ENCODE measurements at regions not wholly inside any gene's neighbourhood (a gene's known extent, or its start where the extent isn't known, plus 50 kb on each side); places are given as distances from the start of the nearest gene placed in this dataset.

DNA sequence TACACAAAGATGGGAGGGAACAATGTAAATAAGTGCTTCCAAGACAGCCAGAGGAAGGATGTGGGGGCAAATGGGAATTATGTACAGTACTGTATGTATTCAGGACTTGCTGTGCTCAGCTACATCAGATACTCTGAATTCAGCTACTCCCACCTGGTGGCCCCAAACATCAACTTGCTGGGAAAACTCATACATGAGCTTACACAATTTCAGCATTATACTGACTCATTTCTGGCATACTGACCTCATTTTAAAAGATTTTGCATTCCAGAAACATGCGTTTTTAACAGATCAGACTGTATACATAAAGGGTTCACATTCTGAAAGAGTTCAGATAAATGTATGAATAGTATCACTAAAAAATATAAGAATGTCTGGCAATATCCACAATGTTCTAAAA is 59.7 kb downstream of the GPX5 start:
- Histone ChIP-seq H3K4me1 (no peaks in the 10 kb centered on the region), H3K27me3 (no peaks in the 10 kb centered on the region), H3K4me3 (no peak overlapping the region), H3K9me3 (replicated peaks) (no peaks in the 10 kb centered on the region), H3K36me3 (no peaks in the 10 kb centered on the region), H3K27ac (no peak overlapping the region)
- no peak for DNase-seq

DNA sequence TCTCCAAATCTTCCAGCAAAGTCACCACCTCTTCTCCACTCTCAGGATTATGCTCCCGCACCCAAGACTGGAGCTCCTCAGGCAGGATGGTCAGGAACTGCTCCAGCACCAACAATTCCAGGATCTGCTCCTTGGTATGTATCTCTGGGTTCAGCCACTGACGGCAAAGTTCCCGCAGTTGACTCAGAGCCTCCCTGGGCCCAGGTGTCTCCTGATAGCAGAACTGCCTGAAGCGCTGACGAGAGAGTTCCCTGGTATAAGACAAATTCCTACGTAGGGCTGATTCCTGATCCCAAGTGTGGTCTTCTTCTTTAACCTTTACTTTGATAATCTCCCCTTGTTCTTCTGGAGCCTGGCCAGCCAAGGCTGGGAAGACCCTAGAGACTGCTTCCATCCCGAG is 60.6 kb downstream of the GPX5 start:
- Histone ChIP-seq H3K27me3 (no peaks in the 10 kb centered on the region), H3K36me3 (no peaks in the 10 kb centered on the region), H3K4me1 (no peaks in the 10 kb centered on the region), H3K4me3 (peak overlapping the region; percentile 56), H3K27ac (no peak overlapping the region), H3K9me3 (replicated peaks) (no peaks in the 10 kb centered on the region)
- DNase-seq, result no peak

DNA sequence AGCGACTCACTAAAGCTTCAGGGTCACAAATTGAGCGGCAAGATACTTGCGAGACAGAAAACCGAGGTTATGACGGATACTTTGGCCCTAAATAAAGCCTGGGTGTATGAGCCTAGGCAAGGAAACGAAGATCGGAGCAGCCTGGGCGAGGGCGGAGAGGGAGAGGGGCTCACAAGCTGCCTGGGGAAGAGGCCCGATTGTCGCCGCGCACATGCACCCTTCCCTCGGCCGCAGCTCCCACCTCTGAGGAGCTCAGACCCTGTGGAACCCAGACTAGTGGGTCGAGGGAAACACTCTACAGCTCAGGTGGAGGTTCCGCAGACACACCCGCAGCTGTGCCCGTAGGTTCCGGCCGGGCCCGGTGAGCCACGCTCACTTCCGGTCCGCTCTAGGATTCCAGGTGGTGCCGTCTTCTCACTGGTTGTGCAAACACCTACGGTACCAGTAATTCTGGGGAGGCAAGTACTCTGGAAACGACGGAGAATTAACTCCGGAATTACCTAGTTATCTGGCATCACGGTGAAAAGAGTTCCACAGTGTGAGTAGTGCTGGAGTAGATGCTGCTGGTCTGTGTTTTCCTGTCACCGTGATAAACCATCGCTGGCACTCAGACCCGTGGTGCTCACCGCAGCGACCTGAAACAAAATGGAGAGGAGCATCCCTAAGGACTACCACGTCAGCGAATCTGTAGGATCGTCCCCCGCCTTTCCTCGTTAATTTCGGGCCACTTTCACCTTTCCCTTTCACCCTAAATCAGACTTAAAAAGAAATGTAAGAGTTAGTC is 61.5 kb downstream of the GPX5 start:
- peak; percentile 22 to 24 for DNase-seq
- no peaks in the 10 kb centered on the region for H3K4me1 ChIP-seq
- H3K4me3 ChIP-seq, result peak overlapping the region; percentile 56
- H3K36me3 ChIP-seq, result no peaks in the 10 kb centered on the region
- no peaks in the 10 kb centered on the region for H3K9me3 ChIP-seq (replicated peaks)
- peak overlapping the region; percentile 33; the same call in 1 of the 2 replicates for H3K27ac ChIP-seq
- no peaks in the 10 kb centered on the region for H3K27me3 ChIP-seq

DNA sequence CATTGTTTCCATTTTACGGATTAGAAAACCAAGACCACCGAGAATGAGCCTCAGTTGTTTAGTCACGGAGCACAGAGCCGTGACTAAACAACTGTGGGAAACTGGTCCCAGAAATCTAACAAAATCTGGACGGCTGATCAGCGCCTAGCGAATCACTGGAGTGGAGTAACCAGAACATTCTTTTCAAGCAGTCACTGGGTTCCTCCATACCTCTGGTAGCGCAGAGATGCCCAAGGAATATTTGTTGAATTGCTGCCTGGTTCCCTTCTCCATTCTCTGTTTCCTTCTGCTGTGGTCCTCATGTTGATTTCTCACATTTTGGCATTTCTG is 62.0 kb downstream of the GPX5 start:
- Histone ChIP-seq H3K27me3 (no peaks in the 10 kb centered on the region), H3K36me3 (no peaks in the 10 kb centered on the region), H3K4me1 (no peaks in the 10 kb centered on the region), H3K27ac (peak overlapping the region; percentile 33; the same call in 1 of the 2 replicates), H3K9me3 (replicated peaks) (no peaks in the 10 kb centered on the region), H3K4me3 (peak overlapping the region; percentile 56)
- DNase-seq, result no peak

DNA sequence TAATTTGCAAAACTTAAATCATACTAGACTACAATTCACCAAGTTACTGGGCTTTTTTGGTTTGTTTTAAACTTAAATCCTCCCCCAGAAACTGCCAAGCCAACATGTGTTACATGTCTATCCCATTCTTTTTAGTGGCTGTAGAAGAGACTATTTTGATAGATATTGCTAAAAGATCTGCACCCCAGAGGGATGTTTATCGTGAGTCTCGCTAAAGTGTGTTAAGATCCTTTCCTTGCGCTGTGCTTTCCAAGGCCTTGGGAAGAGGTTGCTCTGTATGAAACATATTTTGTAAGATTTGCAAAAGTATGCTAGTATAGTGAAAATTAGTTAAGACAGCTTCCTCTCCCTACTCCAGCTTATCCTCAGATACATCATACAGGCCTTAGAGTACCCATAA is 63.0 kb downstream of the GPX5 start:
- Histone ChIP-seq H3K27me3 (no peaks in the 10 kb centered on the region), H3K4me1 (no peaks in the 10 kb centered on the region), H3K9me3 (replicated peaks) (no peaks in the 10 kb centered on the region), H3K4me3 (peak overlapping the region; percentile 56), H3K27ac (no peak overlapping the region), H3K36me3 (no peaks in the 10 kb centered on the region)
- DNase-seq, result no peak

DNA sequence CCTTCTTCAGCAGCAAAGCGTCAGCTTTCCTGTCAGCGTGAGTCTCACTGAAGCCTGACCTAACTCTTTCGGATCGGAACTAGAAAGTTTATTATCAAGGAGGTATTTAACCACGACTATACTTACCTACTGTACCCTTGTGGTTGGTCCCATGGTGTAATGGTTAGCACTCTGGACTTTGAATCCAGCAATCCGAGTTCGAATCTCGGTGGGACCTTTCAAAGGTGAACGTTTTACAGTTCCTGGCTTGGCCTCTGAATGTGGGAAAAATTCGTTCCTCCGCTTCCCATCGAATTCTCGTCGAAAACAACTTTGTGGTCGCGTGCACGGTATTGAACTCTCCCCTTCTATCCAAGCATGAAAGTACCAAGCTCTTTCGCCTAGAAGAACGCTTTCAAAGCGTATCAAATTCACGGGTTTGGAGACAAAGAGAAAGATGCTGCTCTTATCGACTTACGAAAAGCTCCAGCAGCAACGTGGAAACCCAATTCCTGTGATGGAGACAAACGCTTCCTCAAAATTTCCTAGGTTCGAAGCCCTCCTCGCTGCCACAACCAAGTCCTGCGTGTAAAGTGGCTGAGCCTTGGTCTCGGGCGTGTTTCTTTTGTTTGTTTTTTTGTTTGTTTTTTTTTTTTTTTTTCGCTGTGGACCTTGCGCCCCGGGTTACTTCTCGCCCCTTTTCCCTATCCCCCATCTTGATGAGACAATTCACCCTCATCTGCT is 63.7 kb downstream of the GPX5 start:
- no peak overlapping the region for H3K27ac ChIP-seq
- H3K4me3 ChIP-seq, result peak overlapping the region; percentile 56
- no peaks in the 10 kb centered on the region for H3K9me3 ChIP-seq (replicated peaks)
- no peaks in the 10 kb centered on the region for H3K4me1 ChIP-seq
- DNase-seq, result peak; percentile 72 to 83
- no peaks in the 10 kb centered on the region for H3K36me3 ChIP-seq
- no peaks in the 10 kb centered on the region for H3K27me3 ChIP-seq

DNA sequence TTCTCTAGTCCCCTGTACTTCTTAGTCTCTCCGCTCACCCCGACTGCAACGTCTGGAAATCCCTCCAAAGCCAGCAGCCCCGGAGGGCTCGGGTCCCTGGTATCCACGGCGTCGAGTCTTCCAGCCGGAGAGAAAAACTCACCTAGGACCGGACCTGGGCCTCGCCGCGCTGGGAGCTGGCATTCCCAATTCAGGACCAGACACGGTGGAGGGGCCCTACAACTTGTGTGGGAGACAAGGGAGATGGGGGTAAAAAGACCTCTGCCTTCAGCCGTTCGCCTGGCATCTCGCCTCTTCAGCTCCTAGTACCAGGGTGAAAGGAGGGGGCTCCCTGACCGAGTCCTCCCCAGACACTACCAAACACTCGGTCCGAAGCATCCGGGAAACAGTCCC is 64.3 kb downstream of the GPX5 start:
- no peaks in the 10 kb centered on the region for H3K9me3 ChIP-seq (replicated peaks)
- H3K27ac ChIP-seq, result no peak overlapping the region
- peak overlapping the region; percentile 56 for H3K4me3 ChIP-seq
- no peaks in the 10 kb centered on the region for H3K4me1 ChIP-seq
- no peaks in the 10 kb centered on the region for H3K27me3 ChIP-seq
- peak in 1 of 2 experiments; percentile 5 for DNase-seq
- no peaks in the 10 kb centered on the region for H3K36me3 ChIP-seq

DNA sequence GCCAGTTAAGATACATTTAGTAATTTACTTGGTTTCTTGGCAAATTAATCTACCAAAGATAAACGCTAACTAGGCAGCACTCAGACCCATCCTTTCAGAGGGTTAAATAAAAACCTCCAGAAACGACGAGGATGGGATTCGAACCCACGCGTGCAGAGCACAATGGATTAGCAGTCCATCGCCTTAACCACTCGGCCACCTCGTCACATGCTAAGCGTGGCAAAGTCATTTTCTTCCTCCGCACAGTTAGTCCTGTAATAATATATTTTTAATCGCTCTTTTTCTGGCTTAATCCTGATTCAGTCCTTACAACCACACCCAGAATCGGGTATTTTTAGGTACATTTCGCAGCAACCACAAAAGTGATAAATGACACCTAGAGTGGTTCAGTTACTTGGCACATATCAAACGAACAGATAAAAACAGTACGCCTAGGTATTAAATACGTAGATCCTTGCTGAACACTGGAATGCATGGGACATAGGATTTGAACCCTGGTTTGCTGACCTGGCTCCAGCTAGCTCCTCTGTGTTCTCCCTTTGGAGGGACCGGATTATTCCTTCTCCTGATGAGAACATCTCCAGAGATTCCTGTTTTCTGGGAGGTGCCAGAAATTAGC is 71.6 kb downstream of the GPX5 start:
- H3K4me3 ChIP-seq, result peak overlapping the region; percentile 43
- H3K36me3 ChIP-seq, result no peaks in the 10 kb centered on the region
- no peak overlapping the region for H3K27ac ChIP-seq
- DNase-seq, result peak; percentile 17 to 24
- H3K4me1 ChIP-seq, result no peaks in the 10 kb centered on the region
- no peaks in the 10 kb centered on the region for H3K9me3 ChIP-seq (replicated peaks)
- H3K27me3 ChIP-seq, result no peaks in the 10 kb centered on the region

DNA sequence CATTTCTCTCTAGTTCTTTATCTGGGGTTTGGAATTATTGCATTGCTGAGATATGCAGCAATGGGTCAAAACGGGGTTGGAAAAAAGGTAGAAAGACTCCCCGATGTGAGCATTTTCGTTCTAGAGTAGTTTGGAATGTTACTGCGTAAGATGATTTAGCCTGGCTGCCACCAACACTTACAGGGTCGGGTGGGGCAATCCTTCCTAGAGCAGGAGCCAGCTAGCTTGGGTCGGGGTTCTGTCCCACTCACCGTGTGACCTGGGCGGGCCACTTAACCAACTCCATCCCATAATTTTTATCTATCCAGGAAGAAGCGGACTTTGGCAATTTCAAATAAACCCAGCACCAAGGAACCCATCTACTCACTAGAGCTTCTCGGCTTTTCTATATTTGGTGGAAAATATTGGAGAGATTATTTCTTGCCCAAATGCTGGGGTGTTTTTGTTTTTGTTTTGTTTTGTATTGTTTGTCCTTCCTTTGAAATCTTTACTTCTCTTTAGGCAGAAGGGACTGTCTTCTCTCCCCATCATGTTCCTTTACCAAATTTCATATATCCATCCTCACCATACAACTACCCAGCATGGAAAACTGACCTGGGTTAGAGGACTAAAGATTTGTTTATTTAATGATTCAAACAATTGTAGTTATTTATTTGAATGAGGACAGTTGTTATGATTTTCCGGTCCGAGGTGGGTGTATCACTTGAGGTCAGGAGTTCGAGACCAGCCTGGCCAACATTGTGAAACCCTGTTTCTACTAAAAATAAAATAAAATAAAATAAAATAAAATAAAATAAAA is 72.4 kb downstream of the GPX5 start:
- Histone ChIP-seq H3K36me3 (no peaks in the 10 kb centered on the region), H3K27me3 (no peaks in the 10 kb centered on the region), H3K4me1 (no peaks in the 10 kb centered on the region), H3K4me3 (peak overlapping the region; percentile 43), H3K27ac (no peak overlapping the region), H3K9me3 (replicated peaks) (no peaks in the 10 kb centered on the region)
- no peak for DNase-seq

DNA sequence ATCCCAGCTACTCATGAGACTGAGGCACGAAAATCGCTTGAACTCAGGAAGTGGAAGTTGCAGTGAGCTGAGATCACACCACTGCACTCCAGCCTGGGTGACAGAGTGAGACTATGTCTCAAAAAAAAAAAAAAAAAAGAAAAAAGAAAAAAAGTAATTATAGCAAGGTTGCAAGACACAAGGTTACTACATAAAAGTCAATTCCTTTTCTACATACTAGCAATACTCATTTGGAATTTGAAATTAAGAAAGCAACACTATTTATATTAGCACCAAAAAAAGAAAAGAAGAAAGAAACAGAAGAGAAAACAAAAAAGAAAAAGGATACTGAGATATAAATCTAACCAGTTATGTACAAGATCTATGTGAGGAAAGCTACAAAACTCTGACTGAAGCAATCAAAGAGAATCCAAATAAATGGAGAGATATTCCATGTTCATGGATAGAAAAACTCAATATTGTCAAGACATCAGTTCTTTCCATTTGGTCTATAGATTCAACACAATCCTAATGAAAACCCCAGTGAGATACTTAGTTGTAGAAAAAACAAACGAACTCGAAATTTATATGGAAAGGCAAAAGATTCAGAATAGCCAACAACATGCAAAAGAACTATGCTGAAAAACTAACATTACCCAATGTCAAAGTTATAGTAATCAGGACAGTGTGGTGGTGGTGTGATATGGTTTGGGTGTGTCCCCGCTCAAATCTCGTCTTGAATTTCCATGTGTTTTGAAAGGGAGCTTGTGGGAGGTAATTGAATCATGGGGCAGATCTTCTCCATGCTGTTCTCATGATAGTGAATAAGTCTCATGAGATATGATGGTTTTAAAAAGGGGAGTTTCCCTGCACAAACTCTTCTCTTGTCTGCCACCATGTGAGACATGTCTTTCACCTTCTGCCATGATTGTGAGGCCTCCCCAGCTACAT is 73.3 kb downstream of the GPX5 start:
- no peak for DNase-seq
- Histone ChIP-seq H3K36me3 (no peaks in the 10 kb centered on the region), H3K4me3 (no peak overlapping the region), H3K4me1 (no peaks in the 10 kb centered on the region), H3K27ac (no peak overlapping the region), H3K27me3 (no peaks in the 10 kb centered on the region), H3K9me3 (replicated peaks) (no peaks in the 10 kb centered on the region)

DNA sequence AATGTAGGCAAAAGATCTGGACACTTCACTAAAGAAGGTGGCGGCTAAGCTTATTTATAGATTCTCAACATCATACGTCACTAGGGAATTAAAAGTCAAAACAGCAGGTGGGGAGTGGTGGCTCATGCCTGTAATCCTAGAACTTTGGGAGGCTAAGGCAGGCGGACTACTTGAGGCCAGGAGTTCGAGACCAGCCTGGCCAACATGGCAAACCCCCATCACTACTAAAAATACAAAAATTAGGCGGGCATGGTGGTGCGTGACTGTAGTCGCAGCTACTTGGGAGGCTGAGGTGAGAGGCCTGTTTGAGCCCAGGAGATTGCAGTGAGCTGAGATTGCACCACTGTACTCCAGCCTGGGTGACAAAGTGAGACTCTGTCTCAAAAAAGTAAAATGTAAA is 74.6 kb downstream of the GPX5 start:
- Histone ChIP-seq H3K27me3 (no peaks in the 10 kb centered on the region), H3K27ac (no peak overlapping the region), H3K9me3 (replicated peaks) (no peaks in the 10 kb centered on the region), H3K36me3 (no peaks in the 10 kb centered on the region), H3K4me1 (no peaks in the 10 kb centered on the region), H3K4me3 (no peak overlapping the region)
- DNase-seq, result peak in 1 of 2 experiments; percentile 21

DNA sequence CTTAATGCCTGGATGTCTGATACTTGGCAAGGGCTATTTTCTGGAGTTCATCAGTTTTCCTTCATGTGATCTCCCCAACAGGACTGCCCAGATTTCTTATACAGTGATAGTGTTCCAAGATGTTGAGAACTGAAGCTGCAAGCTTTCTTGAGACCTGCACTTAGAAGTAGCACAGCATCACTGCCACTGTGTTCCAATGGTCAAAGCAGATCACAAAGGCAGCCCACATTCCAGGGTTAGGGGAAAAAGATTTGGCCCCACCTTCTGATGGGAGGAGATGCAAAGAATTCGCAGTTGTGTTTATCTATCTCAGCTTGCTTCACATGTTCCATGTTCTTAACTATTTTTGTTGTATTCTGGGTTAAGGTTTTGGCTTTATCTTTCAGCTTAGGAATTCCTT is 78.2 kb downstream of the GPX5 start:
- H3K27me3 ChIP-seq, result no peaks in the 10 kb centered on the region
- H3K36me3 ChIP-seq, result no peaks in the 10 kb centered on the region
- no peak for DNase-seq
- no peak overlapping the region for H3K4me3 ChIP-seq
- H3K4me1 ChIP-seq, result no peaks in the 10 kb centered on the region
- no peak overlapping the region for H3K27ac ChIP-seq
- H3K9me3 ChIP-seq (replicated peaks), result no peaks in the 10 kb centered on the region

DNA sequence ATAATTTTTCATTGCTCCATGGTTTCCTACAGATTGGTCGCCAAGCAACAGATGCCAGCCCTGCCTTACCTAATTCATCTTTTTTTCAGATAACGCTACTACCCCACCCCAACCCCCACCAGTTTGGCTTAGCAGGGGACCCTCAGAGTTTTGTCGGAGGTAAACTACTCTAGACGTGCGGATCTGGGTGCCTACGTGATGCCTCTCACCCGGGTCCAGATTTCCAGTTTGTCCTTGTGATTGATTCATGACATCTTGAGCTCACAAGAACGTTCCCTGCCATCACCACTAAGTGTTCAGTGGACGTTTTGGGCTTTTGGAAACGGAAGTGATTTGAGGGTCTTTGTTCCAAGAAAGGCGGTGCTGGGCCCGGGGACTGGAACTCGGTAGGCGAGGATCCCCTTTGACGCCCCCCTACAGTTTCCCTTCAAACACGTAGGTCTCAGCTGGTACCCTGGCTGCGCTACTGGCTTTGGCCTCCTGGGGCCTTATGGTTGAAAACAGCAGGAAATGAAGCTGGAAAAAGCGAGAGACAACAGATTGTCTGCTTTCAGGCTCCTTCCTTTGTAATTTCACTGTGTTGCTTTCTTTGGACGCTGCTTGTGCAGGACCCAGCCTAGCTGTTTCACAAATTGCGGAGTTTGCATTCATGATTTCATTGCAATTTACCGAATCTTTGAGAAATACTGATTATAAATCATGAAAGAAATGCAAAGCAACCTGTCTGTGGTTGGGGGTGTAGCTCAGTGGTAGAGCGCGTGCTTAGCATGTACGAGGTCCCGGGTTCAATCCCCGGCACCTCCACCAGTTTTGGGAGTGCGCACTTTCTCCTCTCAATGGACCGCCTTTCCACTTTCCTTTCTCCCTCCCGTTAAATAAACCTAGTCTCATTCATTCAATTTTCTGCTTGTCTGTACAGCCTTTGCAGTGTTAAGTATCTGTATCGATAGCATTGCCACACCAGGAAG is 81.0 kb downstream of the GPX5 start:
- no peak overlapping the region for H3K27ac ChIP-seq
- no peaks in the 10 kb centered on the region for H3K4me1 ChIP-seq
- H3K4me3 ChIP-seq, result peak overlapping the region; percentile 59
- no peaks in the 10 kb centered on the region for H3K9me3 ChIP-seq (replicated peaks)
- peak; percentile 80 for DNase-seq
- no peaks in the 10 kb centered on the region for H3K36me3 ChIP-seq
- no peaks in the 10 kb centered on the region for H3K27me3 ChIP-seq
